ENCODE measurements at regions not wholly inside any gene's neighbourhood (a gene's known extent, or its start where the extent isn't known, plus 50 kb on each side); places are given as distances from the start of the nearest gene placed in this dataset.
"Not testable (repeated sequence)": the region's sequence is repeated elsewhere in the genome, so short reads cannot be mapped to it uniquely, and the experiment has no call there.

DNA sequence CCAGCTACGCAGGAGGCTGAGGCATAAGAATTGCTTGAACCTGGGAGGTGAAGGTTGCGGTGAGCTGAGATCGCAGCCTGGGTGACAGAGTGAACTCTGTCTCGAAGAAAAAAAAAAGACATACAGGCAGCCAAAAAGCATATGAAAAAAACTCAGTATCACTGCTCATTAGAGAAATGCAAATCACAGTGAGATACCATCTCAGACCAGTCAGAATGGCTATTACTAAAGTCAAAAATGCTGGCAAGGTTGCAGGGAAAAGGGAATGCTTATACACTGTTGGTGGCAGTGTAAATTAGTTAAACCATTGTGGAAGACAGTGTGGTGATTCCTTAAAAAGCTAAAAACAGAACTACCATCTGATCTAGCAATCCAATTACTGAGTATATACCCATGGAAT lies 123.1 kb downstream of the CHIC2 start:
- no peak for TF ChIP-seq CTCF (IDR thresholded peaks at IDR 0.05)
- no peak for ATAC-seq (ENCODE audit: low FRiP score)
- no peak for DNase-seq (ENCODE audit: low spot score)

DNA sequence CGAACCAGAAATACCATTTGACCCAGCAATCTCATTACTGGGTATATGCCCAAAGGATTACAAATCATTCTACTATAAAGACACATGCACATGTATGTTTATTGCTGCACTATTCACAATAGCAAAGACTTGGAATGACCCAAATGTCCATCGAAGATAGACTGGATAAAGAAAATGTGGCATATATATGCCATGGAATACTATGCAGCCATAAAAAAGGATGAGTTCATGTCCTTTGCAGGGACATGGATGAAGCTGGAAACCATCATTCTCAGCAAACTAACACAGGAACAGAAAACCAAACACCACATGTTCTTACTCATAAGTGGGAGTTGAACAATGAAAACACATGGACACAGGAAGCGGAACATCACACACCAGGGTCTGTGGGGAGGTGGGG lies 124.5 kb downstream of the CHIC2 start:
- DNase-seq (ENCODE audit: low spot score); ATAC-seq (ENCODE audit: low FRiP score): not testable (repeated sequence)

DNA sequence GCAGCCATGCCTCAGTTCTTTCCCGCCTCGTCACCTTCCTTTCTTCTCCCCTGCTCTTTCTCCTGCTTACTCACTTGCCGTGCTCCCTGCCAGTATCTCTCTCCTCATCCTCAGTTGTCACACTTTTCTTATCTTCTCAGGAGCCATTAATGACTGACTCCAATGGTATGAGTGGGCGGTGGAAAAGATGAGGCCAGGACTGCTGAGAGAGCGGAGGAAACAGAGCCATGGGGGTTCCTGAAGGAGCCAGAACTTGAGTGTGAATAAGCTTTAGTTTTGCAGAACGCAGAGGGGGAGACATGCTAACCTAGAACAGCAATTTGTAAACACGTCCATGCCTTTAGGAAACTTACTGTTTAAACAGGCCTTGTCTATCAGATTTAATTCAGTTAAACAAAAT lies 126.5 kb downstream of the CHIC2 start:
- no peak for TF ChIP-seq CTCF (IDR thresholded peaks at IDR 0.05)
- DNase-seq (ENCODE audit: low spot score) (peak; percentile 36), ATAC-seq (ENCODE audit: low FRiP score) (peak; percentile 89)

GRCh38 chr4:53937327-53937726 lies 127.1 kb downstream of the CHIC2 start:
- ATAC-seq (ENCODE audit: low FRiP score): no peak
- no peak for TF ChIP-seq CTCF (IDR thresholded peaks at IDR 0.05)
- DNase-seq (ENCODE audit: low spot score): no peak

DNA sequence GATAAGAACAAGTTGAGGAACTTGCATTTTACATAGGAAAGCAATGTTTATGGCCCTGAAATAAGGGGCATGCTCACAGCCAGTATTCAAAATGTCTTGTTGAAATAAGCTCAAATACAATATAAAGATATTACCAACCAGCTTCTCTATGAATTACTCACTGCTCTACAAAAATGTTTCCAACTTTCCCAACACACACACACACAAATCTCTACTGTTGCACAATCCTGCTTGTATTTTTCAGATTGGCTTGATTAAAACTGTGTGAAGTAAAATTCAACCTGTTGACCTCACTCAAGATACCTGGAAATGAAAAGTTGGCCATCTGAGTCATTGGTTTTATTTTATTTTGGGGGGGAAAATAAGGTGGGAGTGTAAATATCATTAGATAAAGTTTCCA lies 128.6 kb downstream of the CHIC2 start:
- ATAC-seq (ENCODE audit: low FRiP score): peak; percentile 58
- no peak for DNase-seq (ENCODE audit: low spot score)
- no peak for TF ChIP-seq CTCF (IDR thresholded peaks at IDR 0.05)

- DNase-seq (ENCODE audit: low spot score): no peak
- no peak for ATAC-seq (ENCODE audit: low FRiP score)
- no peak for TF ChIP-seq CTCF (IDR thresholded peaks at IDR 0.05)
Observed at GRCh38 chr4:53932796-53933610, 131.4 kb downstream of the CHIC2 start.

- ATAC-seq (ENCODE audit: low FRiP score) (no peak), DNase-seq (ENCODE audit: low spot score) (no peak)
- no peak for TF ChIP-seq CTCF (IDR thresholded peaks at IDR 0.05)
Observed at GRCh38 chr4:53931461-53931961, 132.9 kb downstream of the CHIC2 start.

Data from omental fat pad (tissue), 3 donors.